Stomach smooth muscle (tissue), 2 donors: ENCODE measurements at regions not wholly inside any gene's neighbourhood (a gene's known extent, or its start where the extent isn't known, plus 50 kb on each side); places are given as distances from the start of the nearest gene placed in this dataset.

Source experiments
- H3K27ac ChIP-seq: one replicate; pipeline ENCODE4 v1.7.0; 2013; ENCODE audit warnings: mild to moderate bottlenecking, low read length, inconsistent platforms
- H3K27me3 ChIP-seq, 2 donors: one replicate each; pipeline ENCODE4 v1.7.0; 2013; ENCODE audit warnings: low read length in 2 of 2; ENCODE audit not compliant: insufficient read depth in 2 of 2, control insufficient read depth in 1 of 2
- H3K36me3 ChIP-seq, 2 donors: one replicate each; pipeline ENCODE4 v1.7.0; 2013; ENCODE audit warnings: low read length in 2 of 2; ENCODE audit not compliant: control insufficient read depth in 2 of 2, insufficient read depth in 2 of 2
- H3K4me1 ChIP-seq: one replicate; pipeline ENCODE4 v1.7.0; 2013; ENCODE audit warnings: low read length; ENCODE audit not compliant: control insufficient read depth, insufficient read depth
- H3K4me3 ChIP-seq, 2 donors: one replicate each; pipeline ENCODE4 v1.7.0; 2013; ENCODE audit warnings: low read length in 2 of 2
- H3K9ac ChIP-seq, 2 donors: one replicate each; pipeline ENCODE4 v1.7.0; 2013; ENCODE audit warnings: low read length in 2 of 2, mild to moderate bottlenecking in 1 of 2
- H3K9me3 ChIP-seq, 2 donors: one replicate each; pipeline ENCODE4 v1.7.0; 2013; ENCODE audit warnings: low read length in 2 of 2; ENCODE audit not compliant: control insufficient read depth in 2 of 2
- donor health status: healthy.
- donor health status: Pancreatic carcinoma.

- H3K4me3 ChIP-seq: no peak overlapping the region
- no peak overlapping the region for H3K27ac ChIP-seq
- H3K4me1 ChIP-seq: peaks cover 22% of the 10 kb centered on the region
- H3K27me3 ChIP-seq: no peaks in the 10 kb centered on the region
- H3K9ac ChIP-seq: no peak overlapping the region
- peaks cover 0 to 4% of the 10 kb centered on the region in 2 donors for H3K9me3 ChIP-seq
- H3K36me3 ChIP-seq: no peaks in the 10 kb centered on the region
These were observed 130.4 kb upstream of the SMAD3 start for GRCh38 chr15:66934868-66935520.

DNA sequence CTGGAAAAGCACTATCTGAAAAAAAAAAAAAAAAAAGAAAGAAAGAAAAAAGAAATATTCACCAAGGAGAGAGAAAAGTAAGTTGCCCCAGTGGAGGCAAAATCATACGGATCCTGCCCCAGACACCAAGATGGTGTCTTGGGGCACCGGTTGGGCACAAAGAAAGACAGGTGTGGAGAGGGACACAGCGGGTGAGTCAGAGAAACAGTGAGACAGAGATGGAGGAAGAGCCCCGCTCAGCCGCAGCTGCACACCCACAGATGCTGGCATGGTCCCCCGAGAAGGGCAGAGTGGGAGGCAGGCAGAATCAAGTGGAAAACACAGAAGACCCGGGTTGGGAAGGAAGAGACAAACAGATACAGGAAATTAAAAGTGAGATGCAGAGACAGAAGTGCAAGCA is 129.7 kb upstream of the SMAD3 start:
- peaks cover 0 to 4% of the 10 kb centered on the region in 2 donors for H3K9me3 ChIP-seq
- H3K9ac ChIP-seq: no peak overlapping the region
- H3K27me3 ChIP-seq: no peaks in the 10 kb centered on the region
- H3K4me1 ChIP-seq: peaks cover 22% of the 10 kb centered on the region
- H3K27ac ChIP-seq: peak overlapping the region; percentile 37
- peak overlapping the region in 1 of 2 donors; percentile 77 for H3K4me3 ChIP-seq
- no peaks in the 10 kb centered on the region for H3K36me3 ChIP-seq

GRCh38 chr15:66936109-66936860 is 129.1 kb upstream of the SMAD3 start:
- Histone ChIP-seq H3K9me3 (peaks cover 0 to 4% of the 10 kb centered on the region in 2 donors), H3K4me1 (peaks cover 27% of the 10 kb centered on the region), H3K9ac (peak overlapping the region; percentile 55 to 63), H3K36me3 (no peaks in the 10 kb centered on the region), H3K27ac (peak overlapping the region; percentile 37), H3K27me3 (no peaks in the 10 kb centered on the region), H3K4me3 (peak overlapping the region; percentile 77 to 85)

- peak overlapping the region; percentile 77 to 85 for H3K4me3 ChIP-seq
- H3K9ac ChIP-seq: peak overlapping the region; percentile 55 to 63
- no peak overlapping the region for H3K27ac ChIP-seq
These were observed 128.4 kb upstream of the SMAD3 start for GRCh38 chr15:66936861-66937582.

GRCh38 chr15:66937588-66937987 is 127.8 kb upstream of the SMAD3 start:
- Histone ChIP-seq H3K36me3 (no peaks in the 10 kb centered on the region), H3K4me3 (no peak overlapping the region), H3K27ac (no peak overlapping the region), H3K9me3 (peaks cover 0 to 4% of the 10 kb centered on the region in 2 donors), H3K4me1 (peaks cover 18% of the 10 kb centered on the region), H3K9ac (no peak overlapping the region), H3K27me3 (no peaks in the 10 kb centered on the region)

More at GRCh38 chr15:66936861-66937582, 128.4 kb upstream of the SMAD3 start:
- H3K4me1 ChIP-seq: peaks cover 24% of the 10 kb centered on the region
- H3K27me3 ChIP-seq: no peaks in the 10 kb centered on the region
- no peaks in the 10 kb centered on the region for H3K36me3 ChIP-seq
- H3K9me3 ChIP-seq: peaks cover 0 to 4% of the 10 kb centered on the region in 2 donors

GRCh38 chr15:66938114-66938830 is 127.1 kb upstream of the SMAD3 start:
- Histone ChIP-seq H3K4me1 (peaks cover 18% of the 10 kb centered on the region), H3K36me3 (no peaks in the 10 kb centered on the region), H3K9ac (no peak overlapping the region), H3K27me3 (no peaks in the 10 kb centered on the region), H3K9me3 (peaks cover 0 to 4% of the 10 kb centered on the region in 2 donors), H3K27ac (no peak overlapping the region), H3K4me3 (no peak overlapping the region)

DNA sequence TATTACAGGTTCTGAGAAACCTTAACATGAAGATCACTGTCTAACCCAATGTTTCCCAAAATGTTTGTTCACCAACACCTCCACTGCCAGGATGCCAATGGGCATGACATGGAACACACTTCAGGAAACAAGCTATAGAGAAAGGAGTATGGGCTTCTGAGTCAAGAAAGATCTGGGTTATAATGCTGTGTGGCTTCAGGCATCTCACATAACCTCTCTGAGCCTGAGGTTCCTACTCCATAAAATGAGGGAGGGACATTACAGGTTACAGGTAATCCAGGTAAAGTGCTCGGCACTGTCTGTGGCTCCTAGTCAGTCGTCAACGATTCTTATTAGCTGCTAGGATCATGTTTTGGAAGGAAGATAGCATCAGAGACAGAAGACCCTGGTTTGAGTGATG is 126.4 kb upstream of the SMAD3 start:
- H3K4me1 ChIP-seq: peaks cover 18% of the 10 kb centered on the region
- H3K36me3 ChIP-seq: no peaks in the 10 kb centered on the region
- no peaks in the 10 kb centered on the region for H3K27me3 ChIP-seq
- H3K27ac ChIP-seq: no peak overlapping the region
- no peak overlapping the region for H3K9ac ChIP-seq
- no peak overlapping the region for H3K4me3 ChIP-seq
- no peaks in the 10 kb centered on the region for H3K9me3 ChIP-seq

DNA sequence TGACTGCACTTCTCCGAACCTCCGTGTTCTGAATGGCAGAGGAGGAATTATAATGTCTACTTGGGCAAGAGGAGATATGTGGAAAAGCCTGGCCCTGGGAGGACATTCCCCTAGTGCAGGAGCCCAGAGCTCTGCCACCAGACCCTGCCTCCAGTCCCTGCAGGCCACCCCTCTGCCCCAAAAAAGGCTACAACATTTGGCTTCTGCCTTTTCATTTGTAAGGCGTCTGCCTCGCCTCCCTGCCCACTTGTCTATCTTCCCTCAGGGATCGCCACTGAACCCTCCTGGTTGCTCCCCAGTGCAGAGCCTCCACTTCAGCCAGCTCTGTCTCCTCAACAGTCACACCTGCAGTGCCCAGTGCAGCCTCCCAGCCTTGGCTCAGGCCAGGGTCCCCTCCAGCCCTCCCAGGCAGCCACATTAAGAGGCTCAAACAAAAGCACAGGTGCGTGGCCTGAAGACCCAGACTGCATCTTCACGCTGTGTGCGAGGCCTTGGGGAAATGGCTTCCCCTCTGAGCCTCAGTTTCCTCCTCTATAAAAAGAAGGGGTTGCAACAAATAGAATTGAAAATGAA is 125.9 kb upstream of the SMAD3 start:
- no peak overlapping the region for H3K27ac ChIP-seq
- no peaks in the 10 kb centered on the region for H3K36me3 ChIP-seq
- no peak overlapping the region for H3K9ac ChIP-seq
- no peaks in the 10 kb centered on the region for H3K9me3 ChIP-seq
- peaks cover 18% of the 10 kb centered on the region for H3K4me1 ChIP-seq
- H3K4me3 ChIP-seq: no peak overlapping the region
- H3K27me3 ChIP-seq: no peaks in the 10 kb centered on the region

DNA sequence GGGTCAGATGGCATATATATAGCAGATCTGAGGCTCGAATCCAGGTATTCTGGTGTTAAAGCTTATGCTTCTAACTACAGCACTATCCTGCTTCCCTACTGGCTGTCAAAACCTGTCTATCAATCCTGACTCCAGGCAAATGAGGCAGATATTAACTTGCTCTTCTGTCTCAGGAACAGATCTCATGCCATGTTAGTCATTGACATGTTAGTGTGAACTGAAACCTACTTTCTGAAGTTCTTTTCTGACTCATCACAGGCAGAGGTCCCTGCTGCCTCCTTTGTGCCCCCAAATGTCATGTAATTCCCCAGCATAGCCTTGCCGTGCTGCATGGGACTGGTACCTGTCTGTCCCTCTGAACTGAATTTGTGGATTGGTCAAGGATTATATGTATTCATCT is 125.0 kb upstream of the SMAD3 start:
- H3K36me3 ChIP-seq: no peaks in the 10 kb centered on the region

DNA sequence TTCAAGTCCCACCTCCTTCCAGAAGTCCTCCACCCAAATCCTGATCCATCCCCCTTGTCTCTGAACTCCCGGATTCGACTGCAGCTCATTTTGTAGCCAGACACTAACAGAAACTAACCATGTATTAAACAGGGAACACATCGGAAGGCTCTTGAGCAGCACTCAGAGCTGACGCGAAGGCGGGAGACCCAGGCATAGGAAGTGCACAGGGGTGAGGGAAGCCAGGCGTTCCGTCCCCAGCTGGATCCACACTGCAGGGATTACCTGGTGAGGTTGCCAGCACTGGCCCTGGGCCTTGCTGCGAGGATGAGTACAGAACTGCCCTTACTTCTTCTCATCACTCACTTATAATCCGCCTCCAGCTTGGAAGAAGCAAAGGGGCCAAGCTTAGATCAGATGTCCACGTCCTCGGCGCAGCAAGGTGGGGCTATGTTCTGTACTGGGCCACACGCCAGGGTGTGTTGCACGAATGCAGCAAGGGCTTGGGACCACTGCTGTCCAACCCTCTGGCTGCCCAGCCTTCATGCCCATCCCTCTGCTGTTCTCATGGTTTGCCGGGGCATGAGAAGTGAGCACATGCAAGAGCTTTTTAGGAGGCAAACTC is 124.2 kb upstream of the SMAD3 start:
- H3K27ac ChIP-seq: no peak overlapping the region
- H3K36me3 ChIP-seq: no peaks in the 10 kb centered on the region
- H3K27me3 ChIP-seq: no peaks in the 10 kb centered on the region
- H3K4me1 ChIP-seq: peaks cover 12% of the 10 kb centered on the region
- peak overlapping the region in 1 of 2 donors; percentile 21 for H3K9ac ChIP-seq
- H3K4me3 ChIP-seq: peak overlapping the region in 1 of 2 donors; percentile 49
- H3K9me3 ChIP-seq: no peaks in the 10 kb centered on the region

More for the DNA sequence above, 125.0 kb upstream of the SMAD3 start:
- no peaks in the 10 kb centered on the region for H3K9me3 ChIP-seq
- H3K9ac ChIP-seq: no peak overlapping the region
- no peaks in the 10 kb centered on the region for H3K27me3 ChIP-seq
- H3K4me1 ChIP-seq: peaks cover 18% of the 10 kb centered on the region
- H3K4me3 ChIP-seq: no peak overlapping the region
- H3K27ac ChIP-seq: no peak overlapping the region
